Body of pancreas (tissue), 4 donors: ENCODE measurements at regions not wholly inside any gene's neighbourhood (a gene's known extent, or its start where the extent isn't known, plus 50 kb on each side); places are given as distances from the start of the nearest gene placed in this dataset.

Experiments
- ATAC-seq: fragments of 150-250 bp; one replicate; pipeline ENCODE4 v1.9.1; 2016
- DNase-seq, 4 donors: peaks; one replicate each; pipeline ENCODE4 v3.0.0-alpha.2; 2019
- H3K27ac ChIP-seq, 4 donors: fragments of 200-600 bp; sonication (generic); 1 replicate in 3 of 4; 2 replicates in 1 of 4; pipeline versions ENCODE4 v1.5.1 to v1.6.1; 2016 to 2019; ENCODE audit warnings: mild to moderate bottlenecking in 1 of 4, mixed read lengths in 1 of 4, moderate library complexity in 1 of 4
- H3K27me3 ChIP-seq, 2 donors: fragments of 200-600 bp; sonication (generic); one replicate each; pipeline ENCODE4 v1.6.0; 2016; ENCODE audit warnings: mild to moderate bottlenecking in 1 of 2
- H3K36me3 ChIP-seq, 2 donors: fragments of 200-600 bp; sonication (generic); replicated peaks in 1 of 2; 2 replicates each; pipeline ENCODE4 v1.5.1; 2016; ENCODE audit warnings: low read depth in 2 of 2; ENCODE audit not compliant: insufficient read depth in 1 of 2
- H3K4me1 ChIP-seq: fragments of 200-600 bp; sonication (generic); one replicate; pipeline ENCODE4 v1.6.0; 2016
- H3K4me3 ChIP-seq, 2 donors: fragments of 200-600 bp; sonication (generic); 1 replicate in 1 of 2; 2 replicates in 1 of 2; pipeline ENCODE4 v1.5.1; 2016 to 2019
- H3K9me3 ChIP-seq, 3 donors: fragments of 200-600 bp; sonication (generic); 1 replicate in 2 of 3; 2 replicates in 1 of 3; pipeline ENCODE4 v1.5.1; 2016
- POLR2A ChIP-seq, 3 donors: fragments of 450-650 bp; IDR thresholded peaks; one replicate each; pipeline ENCODE4 v1.6.1; 2016; ENCODE audit warnings: antibody characterized with exemption in 3 of 3, mild to moderate bottlenecking in 2 of 3
- WGBS, 2 donors: methylation state at CpG; one replicate each; pipeline ENCODE4 v1.1.5; 2017; 5-methylcytosine and 5-hydroxymethylcytosine counted together
- intact Hi-C: fragments of 100-400 bp; cut with DNase I; formaldehyde crosslinking; loops from one replicate; pipeline ENCODE4 v1.15.1; 2023
- TF ChIP-seq, protein P1 (sequence below), 7 experiments: fragments of 450-650 bp in 4 of 7; fragments of 200-600 bp in 3 of 7; sonication (generic) in 3 of 7; IDR thresholded peaks; one replicate each; pipeline ENCODE4 v1.5.1; 2016 to 2019; ENCODE audit warnings: antibody characterized with exemption in 7 of 7

GRCh38 chr14:82776958-82777357 is 1243.3 kb upstream of the SEL1L start:
- intact Hi-C loops, result no loop called here
- H3K27ac ChIP-seq, result no peak overlapping the region
- H3K9me3 ChIP-seq, result no peaks in the 10 kb centered on the region
- H3K4me1 ChIP-seq, result no peaks in the 10 kb centered on the region
- 86 to 89% methylated on average over 1 of the region's 1 CpG for WGBS, 2 donors
- TF ChIP-seq POLR2A (IDR thresholded peaks at IDR 0.05), result no peak
- TF ChIP-seq, protein P1, sequence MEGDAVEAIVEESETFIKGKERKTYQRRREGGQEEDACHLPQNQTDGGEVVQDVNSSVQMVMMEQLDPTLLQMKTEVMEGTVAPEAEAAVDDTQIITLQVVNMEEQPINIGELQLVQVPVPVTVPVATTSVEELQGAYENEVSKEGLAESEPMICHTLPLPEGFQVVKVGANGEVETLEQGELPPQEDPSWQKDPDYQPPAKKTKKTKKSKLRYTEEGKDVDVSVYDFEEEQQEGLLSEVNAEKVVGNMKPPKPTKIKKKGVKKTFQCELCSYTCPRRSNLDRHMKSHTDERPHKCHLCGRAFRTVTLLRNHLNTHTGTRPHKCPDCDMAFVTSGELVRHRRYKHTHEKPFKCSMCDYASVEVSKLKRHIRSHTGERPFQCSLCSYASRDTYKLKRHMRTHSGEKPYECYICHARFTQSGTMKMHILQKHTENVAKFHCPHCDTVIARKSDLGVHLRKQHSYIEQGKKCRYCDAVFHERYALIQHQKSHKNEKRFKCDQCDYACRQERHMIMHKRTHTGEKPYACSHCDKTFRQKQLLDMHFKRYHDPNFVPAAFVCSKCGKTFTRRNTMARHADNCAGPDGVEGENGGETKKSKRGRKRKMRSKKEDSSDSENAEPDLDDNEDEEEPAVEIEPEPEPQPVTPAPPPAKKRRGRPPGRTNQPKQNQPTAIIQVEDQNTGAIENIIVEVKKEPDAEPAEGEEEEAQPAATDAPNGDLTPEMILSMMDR (IDR thresholded peaks at IDR 0.05), result no peak
- ATAC-seq, result no peak
- no peak for DNase-seq
- no peaks in the 10 kb centered on the region for H3K27me3 ChIP-seq
- no peaks in the 10 kb centered on the region for H3K36me3 ChIP-seq
- H3K4me3 ChIP-seq, result no peak overlapping the region

DNA sequence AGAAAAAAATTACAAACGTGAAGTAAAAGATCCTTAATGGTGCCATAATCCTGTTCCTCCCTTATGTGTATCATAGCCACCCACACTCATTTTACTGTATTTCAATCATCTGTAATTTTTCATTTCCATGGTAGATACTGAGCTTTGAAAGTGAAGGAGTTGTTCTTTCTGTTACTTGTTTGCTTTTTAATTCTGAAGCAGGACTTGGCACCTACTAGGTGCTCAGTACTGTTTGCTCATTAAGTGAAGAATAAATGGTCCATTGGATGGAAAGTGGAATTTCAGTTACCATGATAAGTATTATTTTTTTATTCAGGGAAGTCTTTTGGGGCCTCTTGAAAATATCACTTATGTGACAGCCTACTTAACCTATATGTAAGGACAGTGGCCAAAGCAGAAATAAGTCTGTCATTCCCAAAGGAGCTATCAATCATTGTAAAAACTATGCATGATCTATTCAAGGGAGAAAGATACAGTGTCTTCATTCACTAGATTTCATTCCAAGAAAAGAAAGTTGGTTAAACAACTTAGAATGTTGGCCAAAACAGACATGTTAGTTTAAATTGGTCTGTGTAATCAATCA is 1244.4 kb upstream of the SEL1L start:
- no peak for TF ChIP-seq POLR2A (IDR thresholded peaks at IDR 0.05)
- TF ChIP-seq, protein P1 (IDR thresholded peaks at IDR 0.05), result no peak
- Histone ChIP-seq H3K27ac (no peak overlapping the region), H3K36me3 (no peaks in the 10 kb centered on the region), H3K4me3 (no peak overlapping the region), H3K4me1 (no peaks in the 10 kb centered on the region), H3K27me3 (no peaks in the 10 kb centered on the region), H3K9me3 (no peaks in the 10 kb centered on the region)
- intact Hi-C loops, result no loop called here
- ATAC-seq, result no peak
- no peak for DNase-seq
- WGBS, 2 donors, result 45 to 65% methylated on average over 1 of the region's 1 CpG

DNA sequence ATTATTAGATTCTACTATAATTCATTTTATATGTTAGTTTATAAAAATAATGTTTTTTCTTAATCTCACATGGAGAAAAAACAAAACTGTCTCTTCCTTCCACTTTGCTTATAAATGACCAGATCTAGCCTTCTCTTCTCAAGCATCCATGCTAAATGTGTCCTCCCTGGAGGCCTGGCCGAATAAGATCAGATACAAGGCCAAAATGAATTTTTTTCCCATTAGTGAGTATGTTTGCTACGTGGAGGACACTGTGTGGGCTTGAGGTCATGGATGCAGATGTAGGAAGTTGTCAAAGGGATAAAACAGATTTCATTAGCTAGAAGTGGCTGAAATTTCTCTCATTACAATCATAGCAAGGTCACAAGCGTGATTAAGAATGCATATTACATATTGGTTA is 1244.9 kb upstream of the SEL1L start:
- 61 to 67% methylated on average over 3 of the region's 3 CpGs for WGBS, 2 donors

GRCh38 chr14:82779301-82779700 is 1245.6 kb upstream of the SEL1L start:
- 75 to 82% methylated on average over 4 of the region's 4 CpGs for WGBS, 2 donors
- Histone ChIP-seq H3K36me3 (no peaks in the 10 kb centered on the region), H3K4me1 (no peaks in the 10 kb centered on the region), H3K9me3 (no peaks in the 10 kb centered on the region), H3K27me3 (no peaks in the 10 kb centered on the region), H3K4me3 (no peak overlapping the region), H3K27ac (no peak overlapping the region)
- TF ChIP-seq, protein P1 (IDR thresholded peaks at IDR 0.05), result no peak
- no peak for TF ChIP-seq POLR2A (IDR thresholded peaks at IDR 0.05)
- ATAC-seq, result no peak
- intact Hi-C loops, result no loop called here
- no peak for DNase-seq

More for the DNA sequence above, 1244.9 kb upstream of the SEL1L start:
- no peaks in the 10 kb centered on the region for H3K4me1 ChIP-seq
- no peaks in the 10 kb centered on the region for H3K27me3 ChIP-seq
- H3K36me3 ChIP-seq, result no peaks in the 10 kb centered on the region
- no peak overlapping the region for H3K4me3 ChIP-seq
- no peak overlapping the region for H3K27ac ChIP-seq
- DNase-seq, result no peak
- ATAC-seq, result no peak
- H3K9me3 ChIP-seq, result no peaks in the 10 kb centered on the region
- intact Hi-C loops, result no loop called here
- TF ChIP-seq POLR2A (IDR thresholded peaks at IDR 0.05), result no peak
- TF ChIP-seq, protein P1 (IDR thresholded peaks at IDR 0.05), result no peak

DNA sequence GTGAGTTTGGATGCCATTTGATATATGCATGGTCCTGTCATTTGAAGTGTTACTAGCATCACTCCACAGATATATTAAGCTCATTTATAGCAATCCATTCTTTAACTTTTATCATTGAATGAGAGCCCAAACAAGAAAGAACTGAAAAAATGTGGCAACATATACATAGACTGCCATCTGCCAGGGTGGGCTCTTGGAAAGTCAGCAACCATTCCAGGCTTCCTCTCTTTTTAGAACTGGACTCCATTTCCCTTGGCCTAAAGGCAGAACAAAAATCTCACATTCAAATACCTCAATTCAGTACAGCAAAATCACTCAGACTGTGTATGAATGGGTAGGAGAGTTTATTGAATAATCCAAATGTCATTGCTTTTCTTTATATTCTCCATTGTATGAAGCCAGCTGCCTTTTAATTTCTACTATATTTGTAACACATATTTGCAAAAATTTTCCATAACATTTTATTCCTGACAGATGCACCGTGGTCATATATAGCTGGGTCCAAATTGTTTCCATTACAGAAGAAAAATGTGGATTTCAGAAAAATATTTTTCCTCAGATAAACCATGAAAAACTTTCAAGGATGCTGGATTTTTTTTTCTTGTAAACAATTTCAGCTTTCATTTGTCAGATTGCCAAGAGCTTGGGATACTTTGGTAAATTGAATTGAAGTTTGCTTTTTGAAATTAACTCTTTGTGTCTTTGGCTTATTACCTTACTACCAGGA is 1252.3 kb upstream of the SEL1L start:
- intact Hi-C loops, result no loop called here
- 42 to 46% methylated on average over 1 of the region's 1 CpG for WGBS, 2 donors
- Histone ChIP-seq H3K4me1 (no peaks in the 10 kb centered on the region), H3K36me3 (no peaks in the 10 kb centered on the region), H3K9me3 (no peaks in the 10 kb centered on the region), H3K27me3 (no peaks in the 10 kb centered on the region), H3K27ac (no peak overlapping the region), H3K4me3 (no peak overlapping the region)
- no peak for DNase-seq
- no peak for TF ChIP-seq POLR2A (IDR thresholded peaks at IDR 0.05)
- TF ChIP-seq, protein P1 (IDR thresholded peaks at IDR 0.05), result no peak
- ATAC-seq, result no peak
